ENCODE measurements at regions not wholly inside any gene's neighbourhood (a gene's known extent, or its start where the extent isn't known, plus 50 kb on each side); places are given as distances from the start of the nearest gene placed in this dataset.

DNA sequence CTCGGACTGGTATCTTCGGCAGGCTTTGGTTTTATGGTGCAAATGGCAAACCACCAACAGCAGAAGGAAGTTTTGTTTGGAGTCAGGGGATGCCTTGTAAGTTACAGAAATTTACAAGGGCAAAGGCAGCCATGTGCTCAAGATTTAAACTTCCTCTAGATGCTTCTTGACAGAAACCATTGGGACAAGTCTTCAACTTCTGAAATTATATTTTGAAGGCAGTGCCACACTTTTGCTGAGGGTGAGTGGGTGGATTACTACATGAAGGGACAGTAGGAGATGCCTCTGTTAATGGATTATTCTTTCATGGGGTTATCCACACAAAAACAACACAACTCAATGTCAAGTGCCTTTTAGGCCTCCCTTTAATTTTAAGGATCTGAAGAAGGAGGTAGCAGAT lies 97.9 kb downstream of the VAPA start (continued):
- TF ChIP-seq REST (IDR thresholded peaks at IDR 0.05; ENCODE audit: unreplicated experiment), result no peak
- no peak for TF ChIP-seq STAT1 (IDR thresholded peaks at IDR 0.05; ENCODE audit: unreplicated experiment)
- no peak for TF ChIP-seq CREB1 (CRISPR knock-in tag; IDR thresholded peaks at IDR 0.05; ENCODE audit: low read depth)
- no peak for TF ChIP-seq NANOG (IDR thresholded peaks at IDR 0.05; ENCODE audit: borderline replicate concordance)
- TF ChIP-seq ZNF114 (CRISPR knock-in tag; IDR thresholded peaks at IDR 0.05), result no peak
- TF ChIP-seq, protein P1, sequence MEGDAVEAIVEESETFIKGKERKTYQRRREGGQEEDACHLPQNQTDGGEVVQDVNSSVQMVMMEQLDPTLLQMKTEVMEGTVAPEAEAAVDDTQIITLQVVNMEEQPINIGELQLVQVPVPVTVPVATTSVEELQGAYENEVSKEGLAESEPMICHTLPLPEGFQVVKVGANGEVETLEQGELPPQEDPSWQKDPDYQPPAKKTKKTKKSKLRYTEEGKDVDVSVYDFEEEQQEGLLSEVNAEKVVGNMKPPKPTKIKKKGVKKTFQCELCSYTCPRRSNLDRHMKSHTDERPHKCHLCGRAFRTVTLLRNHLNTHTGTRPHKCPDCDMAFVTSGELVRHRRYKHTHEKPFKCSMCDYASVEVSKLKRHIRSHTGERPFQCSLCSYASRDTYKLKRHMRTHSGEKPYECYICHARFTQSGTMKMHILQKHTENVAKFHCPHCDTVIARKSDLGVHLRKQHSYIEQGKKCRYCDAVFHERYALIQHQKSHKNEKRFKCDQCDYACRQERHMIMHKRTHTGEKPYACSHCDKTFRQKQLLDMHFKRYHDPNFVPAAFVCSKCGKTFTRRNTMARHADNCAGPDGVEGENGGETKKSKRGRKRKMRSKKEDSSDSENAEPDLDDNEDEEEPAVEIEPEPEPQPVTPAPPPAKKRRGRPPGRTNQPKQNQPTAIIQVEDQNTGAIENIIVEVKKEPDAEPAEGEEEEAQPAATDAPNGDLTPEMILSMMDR (conservative IDR thresholded peaks at IDR 0.05; ENCODE audit: low read depth in 2 of 2), result no peak
- TF ChIP-seq JUNB (IDR thresholded peaks at IDR 0.05; ENCODE audit: unreplicated experiment), result no peak

GRCh38 chr18:10012526-10012925 lies 98.7 kb downstream of the VAPA start:
- no peak overlapping the region for H3K27ac Mint-ChIP-seq
- no peak overlapping the region for H2AFZ ChIP-seq
- TF ChIP-seq EZH2 (IDR thresholded peaks at IDR 0.05; ENCODE audit: low read depth, unreplicated experiment) (no peak), NANOG (IDR thresholded peaks at IDR 0.05; ENCODE audit: borderline replicate concordance) (no peak), CREB1 (CRISPR knock-in tag; IDR thresholded peaks at IDR 0.05; ENCODE audit: low read depth) (no peak), JUNB (IDR thresholded peaks at IDR 0.05; ENCODE audit: unreplicated experiment) (no peak), STAT1 (IDR thresholded peaks at IDR 0.05; ENCODE audit: unreplicated experiment) (no peak), POLR2AphosphoS5 (IDR thresholded peaks at IDR 0.05; ENCODE audit: low read depth) (no peak), ETS1 (IDR thresholded peaks at IDR 0.05) (no peak)
- TF ChIP-seq, protein P1 (conservative IDR thresholded peaks at IDR 0.05; ENCODE audit: low read depth in 2 of 2), result no peak

More at GRCh38 chr18:10012526-10012925, 98.7 kb downstream of the VAPA start:
- Mint-ChIP-seq H3K36me3 (ENCODE audit: low read depth) (no peaks in the 10 kb centered on the region), H3K9me3 (no peaks in the 10 kb centered on the region), H3K4me1 (peaks cover 10% of the 10 kb centered on the region), H3K4me3 (no peak overlapping the region), H3K27me3 (ENCODE audit: insufficient read depth, low read depth, poor library complexity) (peaks cover 4% of the 10 kb centered on the region)
- H3K4me1 ChIP-seq (ENCODE audit: insufficient read depth), result no peaks in the 10 kb centered on the region
- no peaks in the 10 kb centered on the region for H4K20me1 ChIP-seq (replicated peaks; ENCODE audit: insufficient read depth)
- no peak overlapping the region for H3K27ac ChIP-seq (ENCODE audit: low read depth)
- ATAC-seq (no peak), DNase-seq (ENCODE audit: low spot score) (no peak)
- H3K27me3 ChIP-seq (ENCODE audit: insufficient read depth), result no peaks in the 10 kb centered on the region
- H3K4me2 ChIP-seq, result no peak overlapping the region
- H3K79me2 ChIP-seq (replicated peaks; ENCODE audit: insufficient read depth), result no peaks in the 10 kb centered on the region
- no peaks in the 10 kb centered on the region for H3K9me2 ChIP-seq (ENCODE audit: insufficient read depth)
- no peak overlapping the region for H3K4me3 ChIP-seq
- H3F3A ChIP-seq (replicated peaks; ENCODE audit: low read depth), result no peaks in the 10 kb centered on the region
- no peaks in the 10 kb centered on the region for H3K36me3 ChIP-seq (ENCODE audit: insufficient read depth)
